ENCODE measurements at regions not wholly inside any gene's neighbourhood (a gene's known extent, or its start where the extent isn't known, plus 50 kb on each side); places are given as distances from the start of the nearest gene placed in this dataset.

GRCh38 chr4:62544428-62544827 is 1344.3 kb downstream of the ADGRL3 start (continued):
- no peak for TF ChIP-seq ZNF592 (IDR thresholded peaks at IDR 0.05)
- TF ChIP-seq RUNX3 (IDR thresholded peaks at IDR 0.05; ENCODE audit: low read length) = peak; percentile 62
- peak in 1 of 2 experiments; percentile 19; a peak in 1 of 4 replicates for TF ChIP-seq IKZF2 (IDR thresholded peaks at IDR 0.05)
- no peak for TF ChIP-seq USF1 (IDR thresholded peaks at IDR 0.05; ENCODE audit: borderline replicate concordance, extremely low read length, insufficient read depth, low read depth, low read length)
- no peak for TF ChIP-seq RCOR1 (conservative IDR thresholded peaks at IDR 0.05; ENCODE audit: low read depth, low read length)

GRCh38 chr4:62543002-62543401 is 1342.9 kb downstream of the ADGRL3 start:
- H3K4me3 ChIP-seq = no peak overlapping the region
- POLR2A ChIA-PET = no interaction called here
- H3K27me3 ChIP-seq (replicated peaks in 1 of 2; ENCODE audit: control insufficient read depth in 2 of 2, insufficient read depth in 2 of 2, low read length in 1 of 2) = no peaks in the 10 kb centered on the region
- H3K4me2 ChIP-seq (ENCODE audit: control insufficient read depth, insufficient read depth) = no peak overlapping the region
- H3K36me3 ChIP-seq (ENCODE audit: control insufficient read depth in 2 of 2, insufficient read depth in 2 of 2, low read length in 1 of 2) = no peaks in the 10 kb centered on the region
- H3K27ac ChIP-seq (ENCODE audit: control insufficient read depth, insufficient read depth) = no peak overlapping the region
- no peak for TF ChIP-seq RAD21 (IDR thresholded peaks at IDR 0.05; ENCODE audit: insufficient read depth, low read depth, low read length)
- TF ChIP-seq MTA2 (IDR thresholded peaks at IDR 0.05; ENCODE audit: low read depth) = 0 out of 2 replicates have a peak, but pooled peaks have one; percentile 29
- TF ChIP-seq WRNIP1 (IDR thresholded peaks at IDR 0.05; ENCODE audit: borderline replicate concordance, low read depth, low read length) = no peak
- TF ChIP-seq DPF2 (IDR thresholded peaks at IDR 0.05) = peak; percentile 49; the same call in 1 of the 2 replicates
- peak; percentile 38; the same call in 1 of the 2 replicates for TF ChIP-seq SPI1 (IDR thresholded peaks at IDR 0.05; ENCODE audit: borderline replicate concordance, insufficient read depth, low read depth, low read length)
- FAIRE-seq (no peak), ATAC-seq (peak; percentile 79), DNase-seq (ENCODE audit: low read depth, low spot score) (no peak)
- no peaks in the 10 kb centered on the region for H3K79me2 ChIP-seq (ENCODE audit: control insufficient read depth, insufficient read depth, low read length)
- no peaks in the 10 kb centered on the region for H3K9me3 ChIP-seq (replicated peaks; ENCODE audit: control insufficient read depth, insufficient read depth, low read length)
- WGBS (ENCODE audit: insufficient coverage, insufficient replicate concordance, low lambda C conversion rate, missing lambda C conversion rate) = 61% methylated on average over 2 of the region's 2 CpGs
- H2AFZ ChIP-seq (ENCODE audit: control insufficient read depth, low read depth, low read length) = no peak overlapping the region
- no peaks in the 10 kb centered on the region for H3K4me1 ChIP-seq (ENCODE audit: control insufficient read depth, insufficient read depth, low read length)
- SMC1A ChIA-PET (ENCODE audit: uncharacterized antibody, unreplicated experiment) = no interaction called here
- intact Hi-C loops (cut with micrococcal nuclease; ENCODE audit: unreplicated experiment) (no loop called here), in situ Hi-C loops (cut with MboI) (no loop called here)
- BruUV-seq (replicated peaks) = no TSS peak
- CTCF ChIA-PET = no interaction called here
- no peak overlapping the region for H3K9ac ChIP-seq (ENCODE audit: control insufficient read depth, insufficient read depth, low read length)
- RAD21 ChIA-PET (ENCODE audit: unreplicated experiment) = no interaction called here
- H4K20me1 ChIP-seq (ENCODE audit: control insufficient read depth, insufficient read depth) = no peaks in the 10 kb centered on the region

Measured in GM12878 (cell line).